ENCODE measurements at regions not wholly inside any gene's neighbourhood (a gene's known extent, or its start where the extent isn't known, plus 50 kb on each side); places are given as distances from the start of the nearest gene placed in this dataset.

DNA sequence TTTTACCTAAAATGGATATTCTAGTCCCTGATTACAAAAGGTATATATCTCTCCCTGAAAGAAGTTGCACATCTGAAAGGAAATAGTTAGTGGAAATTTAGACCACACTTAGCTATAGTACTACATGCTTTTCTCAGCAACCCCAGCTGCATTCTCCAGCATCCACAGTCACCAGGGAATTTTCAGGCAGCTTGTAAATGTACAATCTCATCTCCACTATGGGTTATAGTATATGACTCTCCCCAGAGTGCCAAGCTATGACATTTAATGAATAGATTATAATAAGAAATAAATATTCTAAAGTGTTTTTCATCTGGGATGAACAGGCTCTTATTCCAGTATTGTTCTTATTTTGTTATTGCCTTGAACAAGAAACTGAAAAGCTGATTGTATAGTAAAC is 197.6 kb upstream of the HNRNPA3 start:
- no peak overlapping the region for H3K27ac ChIP-seq
- no peaks in the 10 kb centered on the region for H3K36me3 ChIP-seq (replicated peaks; ENCODE audit: insufficient read depth, low read depth)
- H3K4me3 ChIP-seq, result no peak overlapping the region
- no peak overlapping the region for H2AFZ ChIP-seq
- TF ChIP-seq, protein P1, sequence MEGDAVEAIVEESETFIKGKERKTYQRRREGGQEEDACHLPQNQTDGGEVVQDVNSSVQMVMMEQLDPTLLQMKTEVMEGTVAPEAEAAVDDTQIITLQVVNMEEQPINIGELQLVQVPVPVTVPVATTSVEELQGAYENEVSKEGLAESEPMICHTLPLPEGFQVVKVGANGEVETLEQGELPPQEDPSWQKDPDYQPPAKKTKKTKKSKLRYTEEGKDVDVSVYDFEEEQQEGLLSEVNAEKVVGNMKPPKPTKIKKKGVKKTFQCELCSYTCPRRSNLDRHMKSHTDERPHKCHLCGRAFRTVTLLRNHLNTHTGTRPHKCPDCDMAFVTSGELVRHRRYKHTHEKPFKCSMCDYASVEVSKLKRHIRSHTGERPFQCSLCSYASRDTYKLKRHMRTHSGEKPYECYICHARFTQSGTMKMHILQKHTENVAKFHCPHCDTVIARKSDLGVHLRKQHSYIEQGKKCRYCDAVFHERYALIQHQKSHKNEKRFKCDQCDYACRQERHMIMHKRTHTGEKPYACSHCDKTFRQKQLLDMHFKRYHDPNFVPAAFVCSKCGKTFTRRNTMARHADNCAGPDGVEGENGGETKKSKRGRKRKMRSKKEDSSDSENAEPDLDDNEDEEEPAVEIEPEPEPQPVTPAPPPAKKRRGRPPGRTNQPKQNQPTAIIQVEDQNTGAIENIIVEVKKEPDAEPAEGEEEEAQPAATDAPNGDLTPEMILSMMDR (IDR thresholded peaks at IDR 0.05; ENCODE audit: poor library complexity), result no peak
- TF ChIP-seq EZH2phosphoT487 (IDR thresholded peaks at IDR 0.05; ENCODE audit: low read depth, severe bottlenecking, unreplicated experiment) (no peak), EZH2 (IDR thresholded peaks at IDR 0.05; ENCODE audit: borderline replicate concordance) (no peak)
- H4K20me1 ChIP-seq (ENCODE audit: insufficient read depth, poor library complexity, severe bottlenecking), result no peaks in the 10 kb centered on the region
- H3K4me1 ChIP-seq (ENCODE audit: insufficient read depth), result peaks cover 3% of the 10 kb centered on the region
- H3K9me3 ChIP-seq (ENCODE audit: low read depth), result no peaks in the 10 kb centered on the region
- H3K27me3 ChIP-seq, result no peaks in the 10 kb centered on the region
- DNase-seq (ENCODE audit: low spot score), result no peak
- H3K9me2 ChIP-seq (replicated peaks; ENCODE audit: insufficient read depth), result no peaks in the 10 kb centered on the region
- no peaks in the 10 kb centered on the region for H3K79me2 ChIP-seq
- no peak overlapping the region for H3K4me2 ChIP-seq

DNA sequence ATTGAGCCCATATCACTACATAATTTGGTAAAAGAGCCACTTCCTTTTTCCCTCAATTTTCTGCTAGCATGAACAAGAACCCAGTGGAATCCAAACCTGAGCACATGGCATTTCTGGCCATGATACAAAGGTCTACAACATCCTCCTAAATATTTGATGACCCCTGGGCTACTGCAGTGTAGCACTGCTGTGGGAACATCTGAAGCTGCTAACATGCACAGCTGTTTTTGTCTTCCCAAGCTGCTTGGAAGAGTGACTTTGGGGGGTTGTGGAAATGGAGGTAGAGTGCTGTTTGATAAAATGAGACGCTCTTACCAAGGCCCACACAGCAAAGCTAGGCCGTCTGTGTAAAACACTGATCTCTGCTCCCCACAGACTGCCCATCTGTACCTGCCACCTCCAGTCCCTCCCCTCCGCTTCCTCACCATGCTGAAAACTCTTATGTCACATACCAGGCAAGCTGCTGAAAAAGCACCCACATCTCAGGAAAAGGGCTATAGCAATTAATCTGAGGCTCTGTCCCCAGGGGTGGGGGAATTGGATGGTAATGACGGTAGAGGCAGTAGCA is 197.2 kb upstream of the HNRNPA3 start:
- TF ChIP-seq EZH2phosphoT487 (IDR thresholded peaks at IDR 0.05; ENCODE audit: low read depth, severe bottlenecking, unreplicated experiment) (no peak), EZH2 (IDR thresholded peaks at IDR 0.05; ENCODE audit: borderline replicate concordance) (no peak)
- TF ChIP-seq, protein P1 (IDR thresholded peaks at IDR 0.05; ENCODE audit: poor library complexity), result no peak
- no peak for DNase-seq (ENCODE audit: low spot score)
- H3K27ac ChIP-seq, result no peak overlapping the region
- whole genome bisulfite sequencing (ENCODE audit: low lambda C conversion rate, missing lambda C conversion rate), result 87% methylated on average over 4 of the region's 4 CpGs
- H3K4me3 ChIP-seq, result no peak overlapping the region
- no peaks in the 10 kb centered on the region for H3K27me3 ChIP-seq
- H2AFZ ChIP-seq, result no peak overlapping the region
- H3K36me3 ChIP-seq (replicated peaks; ENCODE audit: insufficient read depth, low read depth), result no peaks in the 10 kb centered on the region
- no peaks in the 10 kb centered on the region for H3K9me3 ChIP-seq (ENCODE audit: low read depth)
- H4K20me1 ChIP-seq (ENCODE audit: insufficient read depth, poor library complexity, severe bottlenecking), result no peaks in the 10 kb centered on the region
- H3K4me2 ChIP-seq, result no peak overlapping the region
- peaks cover 3% of the 10 kb centered on the region for H3K4me1 ChIP-seq (ENCODE audit: insufficient read depth)
- H3K79me2 ChIP-seq, result no peaks in the 10 kb centered on the region
- no peaks in the 10 kb centered on the region for H3K9me2 ChIP-seq (replicated peaks; ENCODE audit: insufficient read depth)

DNA sequence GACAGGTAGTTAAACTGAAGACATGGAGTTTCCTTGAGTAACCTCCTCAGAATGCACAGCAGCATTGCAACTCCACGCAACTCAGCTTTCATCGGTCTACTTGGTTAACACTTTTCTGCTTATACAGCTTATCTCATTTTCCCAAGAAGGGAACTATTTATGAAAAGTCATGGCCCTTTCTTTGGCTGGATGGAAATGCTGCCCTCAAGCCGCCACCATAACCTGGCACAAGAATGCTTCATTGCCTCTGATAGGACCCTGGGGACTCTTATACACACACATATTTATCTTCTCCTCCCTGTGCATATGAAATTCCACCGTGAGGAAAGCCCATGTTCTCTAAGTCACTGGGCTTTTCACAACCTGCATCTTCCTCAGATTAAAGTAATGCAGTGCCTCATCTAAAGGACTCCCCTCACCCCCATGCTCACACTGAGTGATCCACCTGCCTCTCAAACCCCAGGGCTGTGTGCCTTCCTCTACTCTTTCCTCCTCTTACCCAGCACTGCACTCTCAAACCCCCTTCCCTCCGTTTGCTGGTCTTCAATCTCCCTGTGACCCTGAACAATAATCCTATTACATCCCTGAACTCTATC is 192.0 kb upstream of the HNRNPA3 start:
- H2AFZ ChIP-seq, result no peak overlapping the region
- whole genome bisulfite sequencing (ENCODE audit: low lambda C conversion rate, missing lambda C conversion rate), result 79% methylated on average over 5 of the region's 5 CpGs
- TF ChIP-seq EZH2phosphoT487 (IDR thresholded peaks at IDR 0.05; ENCODE audit: low read depth, severe bottlenecking, unreplicated experiment) (no peak), EZH2 (IDR thresholded peaks at IDR 0.05; ENCODE audit: borderline replicate concordance) (no peak)
- TF ChIP-seq, protein P1 (IDR thresholded peaks at IDR 0.05; ENCODE audit: poor library complexity), result no peak

More for the DNA sequence above, 192.0 kb upstream of the HNRNPA3 start:
- no peak for DNase-seq (ENCODE audit: low spot score)
- H3K36me3 ChIP-seq (replicated peaks; ENCODE audit: insufficient read depth, low read depth), result no peaks in the 10 kb centered on the region
- H3K4me2 ChIP-seq, result no peak overlapping the region
- H4K20me1 ChIP-seq (ENCODE audit: insufficient read depth, poor library complexity, severe bottlenecking), result no peaks in the 10 kb centered on the region
- no peaks in the 10 kb centered on the region for H3K9me2 ChIP-seq (replicated peaks; ENCODE audit: insufficient read depth)
- H3K9me3 ChIP-seq (ENCODE audit: low read depth), result no peaks in the 10 kb centered on the region
- H3K27ac ChIP-seq, result no peak overlapping the region
- no peaks in the 10 kb centered on the region for H3K4me1 ChIP-seq (ENCODE audit: insufficient read depth)
- H3K27me3 ChIP-seq, result no peaks in the 10 kb centered on the region
- no peak overlapping the region for H3K4me3 ChIP-seq
- no peaks in the 10 kb centered on the region for H3K79me2 ChIP-seq
